RPMI8226 (cell line): ENCODE measurements at regions not wholly inside any gene's neighbourhood (a gene's known extent, or its start where the extent isn't known, plus 50 kb on each side); places are given as distances from the start of the nearest gene placed in this dataset.
"Not testable (repeated sequence)": the region's sequence is repeated elsewhere in the genome, so short reads cannot be mapped to it uniquely, and the experiment has no call there.

ENCODE experiments used
- DNase-seq: peaks from one replicate; pipeline ENCODE4 v3.0.0-alpha.2; 2015

GRCh38 chr12:73769337-73769736, 768.3 kb upstream of the ATXN7L3B start:
- no peak for DNase-seq

GRCh38 chr12:73798523-73798922, 739.1 kb upstream of the ATXN7L3B start:
- no peak for DNase-seq

GRCh38 chr12:73815072-73815645, 722.5 kb upstream of the ATXN7L3B start:
- DNase-seq = no peak

- DNase-seq = no peak
These were observed 720.5 kb upstream of the ATXN7L3B start for GRCh38 chr12:73817161-73817560.

- no peak for DNase-seq
These were observed 703.9 kb upstream of the ATXN7L3B start for GRCh38 chr12:73833746-73834145.

GRCh38 chr12:73841963-73842362, 695.7 kb upstream of the ATXN7L3B start:
- DNase-seq = no peak

GRCh38 chr12:73863546-73863945, 674.1 kb upstream of the ATXN7L3B start:
- no peak for DNase-seq

GRCh38 chr12:73867147-73867546, 670.5 kb upstream of the ATXN7L3B start:
- no peak for DNase-seq

- not testable (repeated sequence) for DNase-seq
These were observed 660.3 kb upstream of the ATXN7L3B start for GRCh38 chr12:73877291-73877690.

GRCh38 chr12:73892201-73892600, 645.4 kb upstream of the ATXN7L3B start:
- no peak for DNase-seq

- no peak for DNase-seq
These were observed 639.0 kb upstream of the ATXN7L3B start for GRCh38 chr12:73898645-73899044.

- no peak for DNase-seq
These were observed 635.4 kb upstream of the ATXN7L3B start for GRCh38 chr12:73902260-73902659.

GRCh38 chr12:73906757-73907156, 630.9 kb upstream of the ATXN7L3B start:
- DNase-seq = no peak

- peak; percentile 18 for DNase-seq
These were observed 601.8 kb upstream of the ATXN7L3B start for GRCh38 chr12:73935817-73936216.

GRCh38 chr12:73947326-73948026, 590.2 kb upstream of the ATXN7L3B start:
- DNase-seq = no peak

- no peak for DNase-seq
These were observed 587.1 kb upstream of the ATXN7L3B start for GRCh38 chr12:73950507-73950906.

GRCh38 chr12:73951956-73952703, 585.5 kb upstream of the ATXN7L3B start:
- DNase-seq = no peak

GRCh38 chr12:73964641-73965040, 573.0 kb upstream of the ATXN7L3B start:
- DNase-seq = no peak

GRCh38 chr12:73973486-73973885, 564.1 kb upstream of the ATXN7L3B start:
- DNase-seq = no peak

- DNase-seq = no peak
These were observed 553.1 kb upstream of the ATXN7L3B start for GRCh38 chr12:73984552-73984951.

GRCh38 chr12:73991138-73991537, 546.5 kb upstream of the ATXN7L3B start:
- no peak for DNase-seq

GRCh38 chr12:73998894-73999293, 538.7 kb upstream of the ATXN7L3B start:
- no peak for DNase-seq

- no peak for DNase-seq
These were observed 522.5 kb upstream of the ATXN7L3B start for GRCh38 chr12:74015118-74015517.

- DNase-seq = not testable (repeated sequence)
These were observed 521.3 kb upstream of the ATXN7L3B start for GRCh38 chr12:74016324-74016723.
